T-helper 2 cell treated with Interferon-gamma antibody and Interleukin-4, amounts not matched to agents 100 ng/mL and 5 ng/mL, for 36 hours (primary cell): ENCODE measurements at regions not wholly inside any gene's neighbourhood (a gene's known extent, or its start where the extent isn't known, plus 50 kb on each side); places are given as distances from the start of the nearest gene placed in this dataset.

Source experiments
- intact Hi-C: fragments of 100-400 bp; cut with micrococcal nuclease; formaldehyde crosslinking; loops from one replicate; pipeline ENCODE4 v1.15.1; 2023

GRCh38 chr9:120014796-120015195 lies 565.2 kb downstream of the CDK5RAP2 start:
- intact Hi-C loops, result no loop called here

- intact Hi-C loops, result no loop called here
These were observed 570.1 kb downstream of the CDK5RAP2 start for GRCh38 chr9:120009856-120010255.

- intact Hi-C loops, result no loop called here
These were observed 578.4 kb downstream of the CDK5RAP2 start for GRCh38 chr9:120001536-120001935.

- intact Hi-C loops, result no loop called here
These were observed 581.4 kb downstream of the CDK5RAP2 start for GRCh38 chr9:119998614-119999013.

- intact Hi-C loops, result no loop called here
These were observed 588.2 kb downstream of the CDK5RAP2 start for GRCh38 chr9:119991797-119992196.

GRCh38 chr9:119986713-119987112 lies 593.3 kb downstream of the CDK5RAP2 start:
- intact Hi-C loops, result no loop called here

GRCh38 chr9:119986205-119986604 lies 593.8 kb downstream of the CDK5RAP2 start:
- intact Hi-C loops, result no loop called here

GRCh38 chr9:119974026-119974425 lies 604.8 kb upstream of the BRINP1 start:
- intact Hi-C loops, result no loop called here

GRCh38 chr9:119968836-119969707 lies 599.8 kb upstream of the BRINP1 start:
- intact Hi-C loops, result loop anchor here (5.0 kb wide), 1 partner anchor 412 kb away; no protein-coding TSS in a partner anchor

- intact Hi-C loops, result loop anchor here (5.0 kb wide), 1 partner anchor 411 kb away; no protein-coding TSS in a partner anchor
These were observed 598.8 kb upstream of the BRINP1 start for GRCh38 chr9:119967867-119968535.

GRCh38 chr9:119963798-119964372 lies 594.6 kb upstream of the BRINP1 start:
- intact Hi-C loops, result loop anchor here (5.0 kb wide), 1 partner anchor 513 kb away; no protein-coding TSS in a partner anchor

- intact Hi-C loops, result loop anchor here (5.0 kb wide), 1 partner anchor 514 kb away; no protein-coding TSS in a partner anchor
These were observed 594.1 kb upstream of the BRINP1 start for GRCh38 chr9:119963258-119963797.

GRCh38 chr9:119961774-119962424 lies 592.7 kb upstream of the BRINP1 start:
- intact Hi-C loops, result loop anchor here (5.0 kb wide), 1 partner anchor 515 kb away; no protein-coding TSS in a partner anchor

- intact Hi-C loops, result loop anchor here (5.0 kb wide), 1 partner anchor 517 kb away; no protein-coding TSS in a partner anchor
These were observed 590.8 kb upstream of the BRINP1 start for GRCh38 chr9:119959846-119960545.

GRCh38 chr9:119956111-119956510 lies 586.9 kb upstream of the BRINP1 start:
- intact Hi-C loops, result no loop called here

GRCh38 chr9:119955276-119955675 lies 586.0 kb upstream of the BRINP1 start:
- intact Hi-C loops, result no loop called here

GRCh38 chr9:119951591-119951990 lies 582.4 kb upstream of the BRINP1 start:
- intact Hi-C loops, result no loop called here

- intact Hi-C loops, result no loop called here
These were observed 581.9 kb upstream of the BRINP1 start for GRCh38 chr9:119951090-119951489.

- intact Hi-C loops, result no loop called here
These were observed 576.5 kb upstream of the BRINP1 start for GRCh38 chr9:119945686-119946085.

- intact Hi-C loops, result no loop called here
These were observed 571.9 kb upstream of the BRINP1 start for GRCh38 chr9:119941091-119941490.
